ENCODE measurements at regions not wholly inside any gene's neighbourhood (a gene's known extent, or its start where the extent isn't known, plus 50 kb on each side); places are given as distances from the start of the nearest gene placed in this dataset.

- TF ChIP-seq ATF2 (CRISPR knock-in tag; IDR thresholded peaks at IDR 0.05; ENCODE audit: borderline replicate concordance, low read depth) (no peak), CTCF (IDR thresholded peaks at IDR 0.05) (no peak), SP1 (CRISPR knock-in tag; conservative IDR thresholded peaks at IDR 0.05) (no peak), ESRRA (CRISPR knock-in tag; IDR thresholded peaks at IDR 0.05; ENCODE audit: borderline replicate concordance) (no peak), JUN (CRISPR knock-in tag; IDR thresholded peaks at IDR 0.05) (no peak), ATF3 (CRISPR knock-in tag; conservative IDR thresholded peaks at IDR 0.05) (no peak)
Measured at GRCh38 chr16:86778978-86779377, 200.6 kb downstream of the FOXL1 start.
